H9 (cell line): ENCODE measurements at regions not wholly inside any gene's neighbourhood (a gene's known extent, or its start where the extent isn't known, plus 50 kb on each side); places are given as distances from the start of the nearest gene placed in this dataset.

Experiments used
- DNase-seq: peaks from one replicate; pipeline ENCODE4 v3.0.0-alpha.2; 2017
- H2AFZ ChIP-seq: one replicate; pipeline ENCODE4 v1.6.1; 2013; ENCODE audit warnings: mild to moderate bottlenecking, low read length, control low read depth, moderate library complexity
- H2AK5ac ChIP-seq: 2 replicates; pipeline ENCODE4 v1.6.1; 2013; ENCODE audit warnings: low read length, control low read depth, mixed read lengths; ENCODE audit not compliant: insufficient read length
- H2BK120ac ChIP-seq: one replicate; pipeline ENCODE4 v1.6.1; 2013; ENCODE audit warnings: low read depth, mild to moderate bottlenecking, low read length, control low read depth, inconsistent platforms; ENCODE audit not compliant: poor library complexity, severe bottlenecking
- H2BK12ac ChIP-seq: 2 replicates; pipeline ENCODE4 v1.6.1; 2013; ENCODE audit warnings: low read length, control low read depth, mixed read lengths, low read depth; ENCODE audit not compliant: insufficient read length
- H2BK15ac ChIP-seq: 2 replicates; pipeline ENCODE4 v1.6.1; 2013; ENCODE audit warnings: low read depth, low read length, control low read depth
- H2BK20ac ChIP-seq: one replicate; pipeline ENCODE4 v1.6.1; 2013; ENCODE audit warnings: low read depth, mild to moderate bottlenecking, low read length, control low read depth, inconsistent platforms; ENCODE audit not compliant: poor library complexity, severe bottlenecking
- H2BK5ac ChIP-seq: 2 replicates; pipeline ENCODE4 v1.6.1; 2013; ENCODE audit warnings: low read length, control low read depth, mixed read lengths; ENCODE audit not compliant: insufficient read length
- H3K14ac ChIP-seq: 2 replicates; pipeline ENCODE4 v1.6.1; 2013; ENCODE audit warnings: low read length, control low read depth; ENCODE audit not compliant: insufficient read depth
- H3K18ac ChIP-seq: 2 replicates; pipeline ENCODE4 v1.6.1; 2013; ENCODE audit warnings: low read depth, mild to moderate bottlenecking, mixed read lengths, low read length, control low read depth; ENCODE audit not compliant: insufficient read length
- H3K23ac ChIP-seq: 2 replicates; pipeline ENCODE4 v1.6.1; 2013; ENCODE audit warnings: low read length, control low read depth, mixed read lengths, low read depth; ENCODE audit not compliant: insufficient read length
- H3K23me2 ChIP-seq: 2 replicates; pipeline ENCODE4 v1.6.1; 2013; ENCODE audit warnings: low read depth, mild to moderate bottlenecking, mixed read lengths, low read length, control low read depth; ENCODE audit not compliant: insufficient read length, poor library complexity, severe bottlenecking
- H3K27ac ChIP-seq: 2 replicates; pipeline ENCODE4 v1.5.1; 2013; ENCODE audit warnings: low read length, control low read depth, mixed read lengths, low read depth; ENCODE audit not compliant: insufficient read length
- H3K27me3 ChIP-seq: 2 replicates; pipeline ENCODE4 v1.6.1; 2013; ENCODE audit warnings: low read length, control low read depth, inconsistent platforms; ENCODE audit not compliant: insufficient read depth
- H3K4ac ChIP-seq: 2 replicates; pipeline ENCODE4 v1.6.1; 2013; ENCODE audit warnings: low read depth, mild to moderate bottlenecking, control low read depth, inconsistent platforms, low read length, moderate library complexity
- H3K4me1 ChIP-seq: 2 replicates; pipeline ENCODE4 v1.6.1; 2013; ENCODE audit warnings: low read length, control low read depth, inconsistent platforms; ENCODE audit not compliant: insufficient read depth
- H3K4me2 ChIP-seq: 2 replicates; pipeline ENCODE4 v1.6.1; 2013; ENCODE audit warnings: low read length, control low read depth, mixed read lengths; ENCODE audit not compliant: insufficient read length, insufficient read depth
- H3K56ac ChIP-seq: 2 replicates; pipeline ENCODE4 v1.6.1; 2013; ENCODE audit warnings: low read depth, mild to moderate bottlenecking, mixed read lengths, low read length, control low read depth; ENCODE audit not compliant: insufficient read length
- H3K79me1 ChIP-seq: 2 replicates; pipeline ENCODE4 v1.6.1; 2013; ENCODE audit warnings: low read depth, mild to moderate bottlenecking, moderate library complexity, low read length, control low read depth, inconsistent platforms; ENCODE audit not compliant: insufficient read depth, poor library complexity, severe bottlenecking
- H3K79me2 ChIP-seq: 2 replicates; pipeline ENCODE4 v1.6.1; 2013; ENCODE audit warnings: low read length, control low read depth, inconsistent platforms; ENCODE audit not compliant: insufficient read depth
- H3K9ac ChIP-seq: 2 replicates; pipeline ENCODE4 v1.6.1; 2013; ENCODE audit warnings: low read length, control low read depth, mixed read lengths; ENCODE audit not compliant: insufficient read length; ENCODE audit errors: extremely low read depth
- H3K9me3 ChIP-seq: one replicate; pipeline ENCODE4 v1.6.1; 2013; ENCODE audit warnings: low read depth, low read length, inconsistent platforms; ENCODE audit not compliant: control insufficient read depth
- H3T11ph ChIP-seq: one replicate; pipeline ENCODE4 v1.6.1; 2013; ENCODE audit warnings: mild to moderate bottlenecking, low read length, control low read depth, inconsistent platforms
- H4K20me1 ChIP-seq: one replicate; pipeline ENCODE4 v1.6.1; 2013; ENCODE audit not compliant: control insufficient read depth, insufficient read length, insufficient read depth
- H4K5ac ChIP-seq: 2 replicates; pipeline ENCODE4 v1.6.1; 2013; ENCODE audit warnings: low read depth, mild to moderate bottlenecking, mixed read lengths, low read length, control low read depth; ENCODE audit not compliant: insufficient read length
- H4K8ac ChIP-seq: replicated peaks from 2 replicates; pipeline ENCODE4 v1.6.1; 2013; ENCODE audit warnings: low read length, control low read depth, mixed read lengths, low read depth; ENCODE audit not compliant: insufficient read length
- H4K91ac ChIP-seq: 2 replicates; pipeline ENCODE4 v1.6.1; 2013; ENCODE audit warnings: low read depth, mild to moderate bottlenecking, moderate library complexity, mixed read lengths, low read length, control low read depth; ENCODE audit not compliant: insufficient read length
- H3K27ac Mint-ChIP-seq, 3 experiments: 2 replicates in 2 of 3; 3 replicates in 1 of 3; pipeline ENCODE4 v1.8.0; 2020 to 2021; ENCODE audit warnings: mixed read lengths in 3 of 3, mild to moderate bottlenecking in 1 of 3, moderate library complexity in 1 of 3
- H3K27me3 Mint-ChIP-seq: 2 replicates; pipeline ENCODE4 v1.8.0; 2021; ENCODE audit warnings: low read depth, mild to moderate bottlenecking, moderate library complexity, mixed read lengths
- H3K36me3 Mint-ChIP-seq, 3 experiments: 2 replicates in 2 of 3; 3 replicates in 1 of 3; pipeline ENCODE4 v1.8.0; 2020 to 2021; ENCODE audit warnings: low read depth in 3 of 3, mixed read lengths in 3 of 3; ENCODE audit not compliant: insufficient read depth in 1 of 3
- H3K4me1 Mint-ChIP-seq, 2 experiments: 2 replicates each; pipeline ENCODE4 v1.8.0; 2020; ENCODE audit warnings: mixed read lengths in 2 of 2
- H3K4me3 Mint-ChIP-seq, 2 experiments: 2 replicates in 1 of 2; 3 replicates in 1 of 2; pipeline ENCODE4 v1.8.0; 2020 to 2021; ENCODE audit warnings: mild to moderate bottlenecking in 2 of 2, mixed read lengths in 2 of 2, moderate library complexity in 1 of 2
- H3K9me3 Mint-ChIP-seq, 2 experiments: 2 replicates in 1 of 2; 3 replicates in 1 of 2; pipeline ENCODE4 v1.8.0; 2020; ENCODE audit warnings: mild to moderate bottlenecking in 2 of 2, mixed read lengths in 2 of 2, moderate library complexity in 1 of 2
- CTCF ChIP-seq: fragments of 200-600 bp; sonication (generic); conservative IDR thresholded peaks from 3 replicates; pipeline ENCODE4 v1.8.0; 2021; ENCODE audit warnings: antibody characterized with exemption, mild to moderate bottlenecking
- WGBS: extraction: QIAGEN DNeasy Blood & Tissue Kit; methylation state at CpG from one replicate; pipeline ENCODE4 v1.1.7; 2013; ENCODE audit warnings: missing lambda C conversion rate, low lambda C conversion rate, mixed read lengths; ENCODE audit not compliant: insufficient read length; ENCODE audit errors: extremely low coverage; 5-methylcytosine and 5-hydroxymethylcytosine counted together

GRCh38 chr21:22925032-22925431 is 1926.8 kb downstream of the NCAM2 start:
- H3K27me3 Mint-ChIP-seq, result no peaks in the 10 kb centered on the region
- DNase-seq, result no peak
- H4K91ac ChIP-seq, result no peak overlapping the region
- no peaks in the 10 kb centered on the region for H3K79me1 ChIP-seq
- TF ChIP-seq CTCF, result no peak
- H3K27ac Mint-ChIP-seq, result no peak overlapping the region
- H3K9me3 ChIP-seq, result no peaks in the 10 kb centered on the region
- no peak overlapping the region for H2AFZ ChIP-seq
- H3K4ac ChIP-seq, result no peak overlapping the region
- no peaks in the 10 kb centered on the region for H3K79me2 ChIP-seq
- H2BK12ac ChIP-seq, result no peak overlapping the region
- H3K4me3 Mint-ChIP-seq, result no peak overlapping the region
- no peak overlapping the region for H3K27ac ChIP-seq
- no peak overlapping the region for H2AK5ac ChIP-seq
- H3K9ac ChIP-seq, result no peak overlapping the region
- peaks cover 0 to 4% of the 10 kb centered on the region in 2 experiments; a peak in 4 of 5 replicates for H3K9me3 Mint-ChIP-seq
- H2BK15ac ChIP-seq, result no peak overlapping the region
- H2BK20ac ChIP-seq, result no peak overlapping the region
- H3K23ac ChIP-seq, result no peak overlapping the region
- no peaks in the 10 kb centered on the region for H3K4me1 Mint-ChIP-seq
- H3K18ac ChIP-seq, result no peak overlapping the region
- H3T11ph ChIP-seq, result no peak overlapping the region
- H3K4me1 ChIP-seq, result no peaks in the 10 kb centered on the region
- no peak overlapping the region for H4K5ac ChIP-seq
- no peaks in the 10 kb centered on the region for H3K23me2 ChIP-seq
- no peak overlapping the region for H3K4me2 ChIP-seq
- no peak overlapping the region for H2BK120ac ChIP-seq
- no peak overlapping the region for H4K8ac ChIP-seq
- no peaks in the 10 kb centered on the region for H3K27me3 ChIP-seq
- no peak overlapping the region for H3K14ac ChIP-seq
- no CpG with 5 or more reads among the region's 1 CpG for WGBS
- no peaks in the 10 kb centered on the region for H3K36me3 Mint-ChIP-seq
- H4K20me1 ChIP-seq, result no peaks in the 10 kb centered on the region
- H2BK5ac ChIP-seq, result no peak overlapping the region
- no peak overlapping the region for H3K56ac ChIP-seq
